ENCODE measurements at regions not wholly inside any gene's neighbourhood (a gene's known extent, or its start where the extent isn't known, plus 50 kb on each side); places are given as distances from the start of the nearest gene placed in this dataset.

GRCh38 chr5:63211448-63212132 lies 633.0 kb downstream of the LRRC70 start:
- Histone ChIP-seq H3K4me3 (ENCODE audit: low read depth, low read length, poor library complexity, severe bottlenecking) (no peak overlapping the region), H3K27ac (ENCODE audit: low read depth, low read length, poor library complexity, severe bottlenecking) (no peak overlapping the region), H3K79me2 (ENCODE audit: insufficient read depth, low read depth, low read length) (no peaks in the 10 kb centered on the region), H3K9me2 (ENCODE audit: insufficient read depth, low read length) (no peaks in the 10 kb centered on the region), H3K4me1 (ENCODE audit: insufficient read depth, low read length, poor library complexity, severe bottlenecking) (no peaks in the 10 kb centered on the region), H4K20me1 (ENCODE audit: insufficient read depth, low read length) (no peaks in the 10 kb centered on the region), H2AFZ (ENCODE audit: low read length) (no peak overlapping the region), H3K9me3 (ENCODE audit: low read length) (no peaks in the 10 kb centered on the region), H3K4me2 (ENCODE audit: low read length) (no peak overlapping the region), H3K36me3 (ENCODE audit: insufficient read depth, low read length) (no peaks in the 10 kb centered on the region)
- POLR2A ChIA-PET = interaction anchor here (0.6 kb wide), 1 partner anchor 911 kb away, joined by 3 read pairs; no protein-coding TSS in a partner anchor
- CTCF ChIA-PET (ENCODE audit: unreplicated experiment) = no interaction called here
- BruUV-seq (replicated peaks) = no TSS peak
- no peak for DNase-seq (ENCODE audit: low spot score)
- TF ChIP-seq CTCF (conservative IDR thresholded peaks at IDR 0.05; ENCODE audit: low read length) = no peak
- no peak for TF ChIP-seq EZH2phosphoT487 (IDR thresholded peaks at IDR 0.05; ENCODE audit: borderline replicate concordance, low read depth, low read length)
- intact Hi-C loops (cut with micrococcal nuclease; ENCODE audit: unreplicated experiment) = no loop called here

GRCh38 chr5:63205976-63206375 lies 627.4 kb downstream of the LRRC70 start:
- no peak for TF ChIP-seq EZH2phosphoT487 (IDR thresholded peaks at IDR 0.05; ENCODE audit: borderline replicate concordance, low read depth, low read length)
- TF ChIP-seq CTCF (conservative IDR thresholded peaks at IDR 0.05; ENCODE audit: low read length) = no peak
- H2AFZ ChIP-seq (ENCODE audit: low read length) = no peak overlapping the region
- intact Hi-C loops (cut with micrococcal nuclease; ENCODE audit: unreplicated experiment) = no loop called here
- no TSS peak for BruUV-seq (replicated peaks)
- H3K4me3 ChIP-seq (ENCODE audit: low read depth, low read length, poor library complexity, severe bottlenecking) = no peak overlapping the region
- no peak overlapping the region for H3K4me2 ChIP-seq (ENCODE audit: low read length)
- no peaks in the 10 kb centered on the region for H4K20me1 ChIP-seq (ENCODE audit: insufficient read depth, low read length)
- no peaks in the 10 kb centered on the region for H3K79me2 ChIP-seq (ENCODE audit: insufficient read depth, low read depth, low read length)
- H3K4me1 ChIP-seq (ENCODE audit: insufficient read depth, low read length, poor library complexity, severe bottlenecking) = no peaks in the 10 kb centered on the region
- H3K9me2 ChIP-seq (ENCODE audit: insufficient read depth, low read length) = no peaks in the 10 kb centered on the region
- CTCF ChIA-PET (ENCODE audit: unreplicated experiment) = no interaction called here
- H3K9me3 ChIP-seq (ENCODE audit: low read length) = no peaks in the 10 kb centered on the region
- POLR2A ChIA-PET = no interaction called here
- no peak overlapping the region for H3K27ac ChIP-seq (ENCODE audit: low read depth, low read length, poor library complexity, severe bottlenecking)
- H3K36me3 ChIP-seq (ENCODE audit: insufficient read depth, low read length) = no peaks in the 10 kb centered on the region
- DNase-seq (ENCODE audit: low spot score) = no peak

GRCh38 chr5:63201738-63202137 lies 623.1 kb downstream of the LRRC70 start:
- ChIA-PET CTCF (ENCODE audit: unreplicated experiment) (no interaction called here), POLR2A (no interaction called here)
- no peaks in the 10 kb centered on the region for H3K4me1 ChIP-seq (ENCODE audit: insufficient read depth, low read length, poor library complexity, severe bottlenecking)
- no peaks in the 10 kb centered on the region for H3K36me3 ChIP-seq (ENCODE audit: insufficient read depth, low read length)
- intact Hi-C loops (cut with micrococcal nuclease; ENCODE audit: unreplicated experiment) = no loop called here
- H3K4me2 ChIP-seq (ENCODE audit: low read length) = no peak overlapping the region
- no peak overlapping the region for H3K4me3 ChIP-seq (ENCODE audit: low read depth, low read length, poor library complexity, severe bottlenecking)
- H3K9me2 ChIP-seq (ENCODE audit: insufficient read depth, low read length) = no peaks in the 10 kb centered on the region
- no peak overlapping the region for H2AFZ ChIP-seq (ENCODE audit: low read length)
- no peak overlapping the region for H3K27ac ChIP-seq (ENCODE audit: low read depth, low read length, poor library complexity, severe bottlenecking)
- no peaks in the 10 kb centered on the region for H4K20me1 ChIP-seq (ENCODE audit: insufficient read depth, low read length)
- TF ChIP-seq CTCF (conservative IDR thresholded peaks at IDR 0.05; ENCODE audit: low read length) (no peak), EZH2phosphoT487 (IDR thresholded peaks at IDR 0.05; ENCODE audit: borderline replicate concordance, low read depth, low read length) (no peak)
- no peaks in the 10 kb centered on the region for H3K9me3 ChIP-seq (ENCODE audit: low read length)
- no peaks in the 10 kb centered on the region for H3K79me2 ChIP-seq (ENCODE audit: insufficient read depth, low read depth, low read length)
- no TSS peak for BruUV-seq (replicated peaks)
- DNase-seq (ENCODE audit: low spot score) = no peak
